ENCODE measurements at regions not wholly inside any gene's neighbourhood (a gene's known extent, or its start where the extent isn't known, plus 50 kb on each side); places are given as distances from the start of the nearest gene placed in this dataset.

DNA sequence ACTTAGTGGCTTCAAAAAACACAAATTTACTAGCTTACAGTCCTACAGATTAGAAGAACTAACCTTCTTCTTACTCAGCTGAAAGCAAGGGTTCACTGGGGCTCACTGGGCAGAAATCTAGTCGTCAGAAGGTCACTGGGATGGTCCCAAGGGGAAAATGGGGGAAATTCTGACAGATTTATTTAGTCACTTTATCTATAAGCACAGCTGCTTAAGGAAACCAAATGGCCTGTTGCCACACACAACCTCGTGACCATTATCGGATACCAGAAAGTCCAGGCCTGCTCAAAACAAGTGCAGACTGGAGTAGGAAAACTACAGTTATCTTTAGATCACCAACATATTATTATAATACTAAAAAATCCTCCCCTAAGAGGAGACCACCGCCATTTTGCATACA lies 374.6 kb upstream of the ASIC2 start:
- no peak for TF ChIP-seq CTCF (IDR thresholded peaks at IDR 0.05)
- no peak for TF ChIP-seq POLR2A (IDR thresholded peaks at IDR 0.05)

All from testis (tissue), 2 donors.